Caco-2 (cell line): ENCODE measurements at regions not wholly inside any gene's neighbourhood (a gene's known extent, or its start where the extent isn't known, plus 50 kb on each side); places are given as distances from the start of the nearest gene placed in this dataset.

Experiments
- BruUV-seq: library from RNA; stranded (reverse); fragments of 400-500 nt; replicated peaks from 2 replicates; lab custom pipeline; 2021; lab: Mats Ljungman, UMichigan
- CTCF ChIA-PET: fragments of 300-600 bp; sonication (Branson Sonifier 250); formaldehyde crosslinking; loops from one replicate; lab custom pipeline; 2022; ENCODE audit warnings: antibody characterized with exemption; lab: Charles Lee
- POLR2A ChIA-PET: fragments of 300-600 bp; sonication (Branson Sonifier 250); formaldehyde crosslinking; loops from one replicate; lab custom pipeline; 2022; ENCODE audit warnings: antibody characterized with exemption; lab: Charles Lee
- DNase-seq, 2 experiments: peaks; one replicate each; pipeline versions ENCODE4 v3.0.0 to v3.0.0-alpha.2; 2020 to 2022
- H3K27me3 ChIP-seq: replicated peaks from 2 replicates; pipeline ENCODE4 v1.6.0; 2011; ENCODE audit warnings: low read length; ENCODE audit not compliant: control insufficient read depth, insufficient read depth
- H3K36me3 ChIP-seq: 2 replicates; pipeline ENCODE4 v1.5.1; 2011; ENCODE audit warnings: low read length; ENCODE audit not compliant: control insufficient read depth, insufficient read depth
- H3K4me1 ChIP-seq: fragments of 250-450 bp; sonication (Bioruptor Pico); 2 replicates; pipeline ENCODE4 v1.5.1; 2020; ENCODE audit warnings: mild to moderate bottlenecking
- H3K4me3 ChIP-seq: 2 replicates; pipeline ENCODE4 v1.5.1; 2011; ENCODE audit warnings: low read depth, mild to moderate bottlenecking, control low read depth, low read length
- H3K9me3 ChIP-seq: fragments of 250-450 bp; sonication (Bioruptor Pico); 2 replicates; pipeline ENCODE4 v1.5.1; 2020; ENCODE audit warnings: mild to moderate bottlenecking, moderate library complexity
- H3K27ac Mint-ChIP-seq: one replicate; pipeline ENCODE4 v1.8.0; 2022; ENCODE audit warnings: mixed read lengths; ENCODE audit not compliant: unreplicated experiment
- H3K27me3 Mint-ChIP-seq: one replicate; pipeline ENCODE4 v1.8.0; 2022; ENCODE audit warnings: mixed read lengths; ENCODE audit not compliant: insufficient read depth, unreplicated experiment
- H3K36me3 Mint-ChIP-seq: one replicate; pipeline ENCODE4 v1.8.0; 2022; ENCODE audit warnings: mild to moderate bottlenecking, mixed read lengths; ENCODE audit not compliant: insufficient read depth, unreplicated experiment
- H3K4me1 Mint-ChIP-seq: one replicate; pipeline ENCODE4 v1.8.0; 2022; ENCODE audit warnings: low read depth, mixed read lengths; ENCODE audit not compliant: unreplicated experiment
- H3K4me3 Mint-ChIP-seq: one replicate; pipeline ENCODE4 v1.8.0; 2022; ENCODE audit warnings: mild to moderate bottlenecking, moderate library complexity, mixed read lengths; ENCODE audit not compliant: unreplicated experiment
- H3K9me3 Mint-ChIP-seq: one replicate; pipeline ENCODE4 v1.8.0; 2022; ENCODE audit warnings: mixed read lengths; ENCODE audit not compliant: unreplicated experiment
- intact Hi-C: fragments of 100-400 bp; cut with micrococcal nuclease; formaldehyde crosslinking; loops from one replicate; pipeline ENCODE4 v1.10.0; 2022; ENCODE audit not compliant: unreplicated experiment
- TF ChIP-seq, protein P1 (sequence below), 2 experiments: fragments of 200-600 bp in 1 of 2; IDR thresholded peaks; 1 replicate in 1 of 2; 2 replicates in 1 of 2; pipeline versions ENCODE4 v1.5.1 to v1.8.0; 2011 to 2022; ENCODE audit warnings: antibody characterized with exemption in 1 of 2, control low read depth in 1 of 2, inconsistent platforms in 1 of 2, low read depth in 1 of 2, low read length in 1 of 2, mild to moderate bottlenecking in 1 of 2, moderate library complexity in 1 of 2; ENCODE audit not compliant: insufficient read depth in 1 of 2, severe bottlenecking in 1 of 2, unreplicated experiment in 1 of 2

GRCh38 chr1:168392958-168393549 lies 112.4 kb downstream of the TBX19 start:
- Mint-ChIP-seq H3K27ac (no peak overlapping the region), H3K4me1 (peaks cover 16% of the 10 kb centered on the region), H3K36me3 (peaks cover 16% of the 10 kb centered on the region), H3K9me3 (no peaks in the 10 kb centered on the region), H3K27me3 (no peaks in the 10 kb centered on the region), H3K4me3 (no peak overlapping the region)
- intact Hi-C loops, result no loop called here
- Histone ChIP-seq H3K4me1 (0 out of 2 replicates have a peak, but pooled peaks cover 8% of the 10 kb centered on the region), H3K27me3 (no peaks in the 10 kb centered on the region), H3K36me3 (no peaks in the 10 kb centered on the region; the same call in 1 of the 2 replicates), H3K4me3 (no peak overlapping the region), H3K9me3 (no peaks in the 10 kb centered on the region)
- TF ChIP-seq, protein P1, sequence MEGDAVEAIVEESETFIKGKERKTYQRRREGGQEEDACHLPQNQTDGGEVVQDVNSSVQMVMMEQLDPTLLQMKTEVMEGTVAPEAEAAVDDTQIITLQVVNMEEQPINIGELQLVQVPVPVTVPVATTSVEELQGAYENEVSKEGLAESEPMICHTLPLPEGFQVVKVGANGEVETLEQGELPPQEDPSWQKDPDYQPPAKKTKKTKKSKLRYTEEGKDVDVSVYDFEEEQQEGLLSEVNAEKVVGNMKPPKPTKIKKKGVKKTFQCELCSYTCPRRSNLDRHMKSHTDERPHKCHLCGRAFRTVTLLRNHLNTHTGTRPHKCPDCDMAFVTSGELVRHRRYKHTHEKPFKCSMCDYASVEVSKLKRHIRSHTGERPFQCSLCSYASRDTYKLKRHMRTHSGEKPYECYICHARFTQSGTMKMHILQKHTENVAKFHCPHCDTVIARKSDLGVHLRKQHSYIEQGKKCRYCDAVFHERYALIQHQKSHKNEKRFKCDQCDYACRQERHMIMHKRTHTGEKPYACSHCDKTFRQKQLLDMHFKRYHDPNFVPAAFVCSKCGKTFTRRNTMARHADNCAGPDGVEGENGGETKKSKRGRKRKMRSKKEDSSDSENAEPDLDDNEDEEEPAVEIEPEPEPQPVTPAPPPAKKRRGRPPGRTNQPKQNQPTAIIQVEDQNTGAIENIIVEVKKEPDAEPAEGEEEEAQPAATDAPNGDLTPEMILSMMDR (IDR thresholded peaks at IDR 0.05; ENCODE audit: insufficient read depth in 1 of 2, low read depth in 1 of 2, low read length in 1 of 2, severe bottlenecking in 1 of 2, unreplicated experiment in 1 of 2), result no peak
- BruUV-seq, result no TSS peak
- ChIA-PET POLR2A (no interaction called here), CTCF (interaction anchor here (1.2 kb wide), 1 partner anchor 50 kb away, joined by 4 read pairs; no protein-coding TSS in a partner anchor)
- no peak for DNase-seq

- no peaks in the 10 kb centered on the region; the same call in 1 of the 2 replicates for H3K36me3 ChIP-seq
- TF ChIP-seq, protein P1 (IDR thresholded peaks at IDR 0.05; ENCODE audit: insufficient read depth in 1 of 2, low read depth in 1 of 2, low read length in 1 of 2, severe bottlenecking in 1 of 2, unreplicated experiment in 1 of 2), result no peak
- no peak overlapping the region for H3K4me3 Mint-ChIP-seq
- peaks cover 16% of the 10 kb centered on the region for H3K36me3 Mint-ChIP-seq
- no TSS peak for BruUV-seq
- DNase-seq, result no peak
- H3K27me3 Mint-ChIP-seq, result no peaks in the 10 kb centered on the region
- H3K9me3 ChIP-seq, result no peaks in the 10 kb centered on the region
- H3K4me3 ChIP-seq, result no peak overlapping the region
- CTCF ChIA-PET, result no interaction called here
- intact Hi-C loops, result no loop called here
- H3K4me1 Mint-ChIP-seq, result peaks cover 11% of the 10 kb centered on the region
- no peaks in the 10 kb centered on the region for H3K9me3 Mint-ChIP-seq
- H3K27me3 ChIP-seq, result no peaks in the 10 kb centered on the region
- H3K27ac Mint-ChIP-seq, result no peak overlapping the region
- H3K4me1 ChIP-seq, result 0 out of 2 replicates have a peak, but pooled peaks cover 8% of the 10 kb centered on the region
- POLR2A ChIA-PET, result no interaction called here
Observed at GRCh38 chr1:168391851-168392681, 111.4 kb downstream of the TBX19 start.

- TF ChIP-seq, protein P1 (IDR thresholded peaks at IDR 0.05; ENCODE audit: insufficient read depth in 1 of 2, low read depth in 1 of 2, low read length in 1 of 2, severe bottlenecking in 1 of 2, unreplicated experiment in 1 of 2), result no peak
- Histone ChIP-seq H3K4me1 (no peaks in the 10 kb centered on the region), H3K9me3 (no peaks in the 10 kb centered on the region), H3K27me3 (no peaks in the 10 kb centered on the region), H3K36me3 (peaks cover 3% of the 10 kb centered on the region; the same call in 1 of the 2 replicates), H3K4me3 (no peak overlapping the region)
- Mint-ChIP-seq H3K9me3 (no peaks in the 10 kb centered on the region), H3K36me3 (peaks cover 18% of the 10 kb centered on the region), H3K4me1 (peaks cover 7% of the 10 kb centered on the region), H3K27me3 (no peaks in the 10 kb centered on the region), H3K27ac (no peak overlapping the region), H3K4me3 (no peak overlapping the region)
- POLR2A ChIA-PET, result no interaction called here
- no peak for DNase-seq
- intact Hi-C loops, result no loop called here
- no TSS peak for BruUV-seq
- CTCF ChIA-PET, result no interaction called here
Observed at GRCh38 chr1:168390271-168390670, 109.6 kb downstream of the TBX19 start.
